ENCODE measurements at regions not wholly inside any gene's neighbourhood (a gene's known extent, or its start where the extent isn't known, plus 50 kb on each side); places are given as distances from the start of the nearest gene placed in this dataset.

DNA sequence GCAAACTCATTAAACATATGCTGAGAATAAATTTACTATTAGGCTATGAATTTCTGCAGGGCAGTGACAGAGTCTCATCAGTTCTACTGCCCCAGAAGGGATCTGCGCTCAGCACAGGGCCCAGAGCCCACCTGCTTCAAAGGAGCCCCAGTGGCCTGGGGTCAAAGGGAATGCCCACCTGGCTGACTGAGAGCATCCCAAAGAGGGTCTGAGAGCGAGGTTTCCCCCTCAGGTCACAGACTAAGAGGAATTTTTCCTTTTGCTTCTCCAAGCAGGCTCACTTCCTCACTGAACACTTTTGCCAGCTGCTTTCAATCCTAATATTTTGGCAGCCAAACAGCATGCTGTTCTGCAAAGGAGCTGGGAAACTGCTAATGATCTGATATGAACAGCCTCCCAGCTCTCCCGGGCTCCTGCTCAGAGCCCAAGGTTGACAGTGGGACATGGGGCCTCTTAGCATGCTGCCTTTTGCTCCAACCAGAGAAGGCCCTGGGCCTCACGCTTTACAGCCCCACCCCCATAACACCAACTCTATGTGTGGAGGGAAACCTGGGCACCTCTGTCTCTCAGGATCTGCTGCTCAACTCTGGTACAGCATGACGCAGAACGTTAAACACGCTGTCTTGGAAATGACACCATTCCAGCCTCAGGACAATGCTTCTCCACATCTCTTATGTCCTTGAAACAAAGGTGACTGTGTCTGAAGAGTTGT, 70.7 kb upstream of the SYT6 start:
- Histone ChIP-seq H3K27me3 (ENCODE audit: control insufficient read depth in 2 of 2, insufficient read depth in 2 of 2, low read length in 2 of 2) (no peaks in the 10 kb centered on the region), H3K4me1 (replicated peaks in 1 of 2; ENCODE audit: control insufficient read depth in 2 of 2, insufficient read depth in 2 of 2, low read length in 2 of 2) (no peaks in the 10 kb centered on the region), H4K20me1 (replicated peaks; ENCODE audit: control insufficient read depth, insufficient read depth, low read length) (no peaks in the 10 kb centered on the region; the same call in 1 of the 2 replicates), H3K9ac (ENCODE audit: insufficient read depth in 1 of 2, low read depth in 2 of 2, low read length in 2 of 2) (no peak overlapping the region), H2AFZ (ENCODE audit: low read depth, low read length) (no peak overlapping the region), H3K4me2 (ENCODE audit: insufficient read depth, low read length) (no peak overlapping the region), H3K9me1 (ENCODE audit: control insufficient read depth, insufficient read depth, low read length) (no peaks in the 10 kb centered on the region), H3K27ac (ENCODE audit: extremely low read depth, low read depth, low read length) (no peak overlapping the region), H3K79me2 (ENCODE audit: control insufficient read depth, insufficient read depth, low read length) (no peaks in the 10 kb centered on the region), H3K9me3 (replicated peaks; ENCODE audit: control insufficient read depth, insufficient read depth, low read depth, low read length) (no peaks in the 10 kb centered on the region), H3K36me3 (ENCODE audit: control insufficient read depth, insufficient read depth, low read length) (no peaks in the 10 kb centered on the region), H3K4me3 (no peak overlapping the region)
- FAIRE-seq (no peak), ATAC-seq (no peak), DNase-seq (ENCODE audit: extremely low read depth in 1 of 4, low spot score in 3 of 4) (no peak)
- CTCF ChIA-PET (ENCODE audit: low intra/inter-chr PET ratio): no interaction called here
- WGBS (ENCODE audit: insufficient coverage, low coverage, missing lambda C conversion rate): 0% methylated on average over 7 of the region's 7 CpGs
- BruUV-seq (replicated peaks): no TSS peak
- in situ Hi-C loops (cut with MboI) (no loop called here), intact Hi-C loops (cut with micrococcal nuclease) (no loop called here)
- no peak for TF ChIP-seq MAFK (IDR thresholded peaks at IDR 0.05; ENCODE audit: low read length)
- TF ChIP-seq, protein P1, sequence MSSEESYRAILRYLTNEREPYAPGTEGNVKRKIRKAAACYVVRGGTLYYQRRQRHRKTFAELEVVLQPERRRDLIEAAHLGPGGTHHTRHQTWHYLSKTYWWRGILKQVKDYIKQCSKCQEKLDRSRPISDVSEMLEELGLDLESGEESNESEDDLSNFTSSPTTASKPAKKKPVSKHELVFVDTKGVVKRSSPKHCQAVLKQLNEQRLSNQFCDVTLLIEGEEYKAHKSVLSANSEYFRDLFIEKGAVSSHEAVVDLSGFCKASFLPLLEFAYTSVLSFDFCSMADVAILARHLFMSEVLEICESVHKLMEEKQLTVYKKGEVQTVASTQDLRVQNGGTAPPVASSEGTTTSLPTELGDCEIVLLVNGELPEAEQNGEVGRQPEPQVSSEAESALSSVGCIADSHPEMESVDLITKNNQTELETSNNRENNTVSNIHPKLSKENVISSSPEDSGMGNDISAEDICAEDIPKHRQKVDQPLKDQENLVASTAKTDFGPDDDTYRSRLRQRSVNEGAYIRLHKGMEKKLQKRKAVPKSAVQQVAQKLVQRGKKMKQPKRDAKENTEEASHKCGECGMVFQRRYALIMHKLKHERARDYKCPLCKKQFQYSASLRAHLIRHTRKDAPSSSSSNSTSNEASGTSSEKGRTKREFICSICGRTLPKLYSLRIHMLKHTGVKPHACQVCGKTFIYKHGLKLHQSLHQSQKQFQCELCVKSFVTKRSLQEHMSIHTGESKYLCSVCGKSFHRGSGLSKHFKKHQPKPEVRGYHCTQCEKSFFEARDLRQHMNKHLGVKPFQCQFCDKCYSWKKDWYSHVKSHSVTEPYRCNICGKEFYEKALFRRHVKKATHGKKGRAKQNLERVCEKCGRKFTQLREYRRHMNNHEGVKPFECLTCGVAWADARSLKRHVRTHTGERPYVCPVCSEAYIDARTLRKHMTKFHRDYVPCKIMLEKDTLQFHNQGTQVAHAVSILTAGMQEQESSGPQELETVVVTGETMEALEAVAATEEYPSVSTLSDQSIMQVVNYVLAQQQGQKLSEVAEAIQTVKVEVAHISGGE (CRISPR knock-in tag; IDR thresholded peaks at IDR 0.05): peak in 1 of 3 experiments; percentile 27; a peak in 1 of 6 replicates
- POLR2A ChIA-PET: no interaction called here

Data from K562 (cell line).